ENCODE measurements at regions not wholly inside any gene's neighbourhood (a gene's known extent, or its start where the extent isn't known, plus 50 kb on each side); places are given as distances from the start of the nearest gene placed in this dataset.

DNA sequence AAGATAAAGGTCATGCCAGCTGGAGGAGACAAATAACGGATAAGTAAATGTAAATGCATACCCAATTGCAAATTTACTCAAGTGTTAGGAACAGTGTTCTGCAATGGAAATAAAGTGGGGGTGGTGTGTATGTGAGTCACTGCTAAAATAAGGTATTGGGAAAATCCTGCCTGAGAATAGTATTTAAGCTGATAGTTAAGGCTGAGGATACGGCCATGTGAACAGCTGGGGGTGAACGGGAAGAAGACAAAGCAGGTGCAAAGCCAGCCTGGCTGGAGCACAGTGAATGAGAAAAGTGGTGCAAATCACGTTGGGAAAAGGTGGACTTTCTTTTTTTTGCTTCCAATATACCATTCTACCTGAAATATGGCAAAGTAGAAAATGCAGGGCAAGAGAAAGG is 242.4 kb upstream of the SLC10A2 start:
- no peak for FAIRE-seq
- DNase-seq (ENCODE audit: low spot score in 2 of 2): no peak

DNA sequence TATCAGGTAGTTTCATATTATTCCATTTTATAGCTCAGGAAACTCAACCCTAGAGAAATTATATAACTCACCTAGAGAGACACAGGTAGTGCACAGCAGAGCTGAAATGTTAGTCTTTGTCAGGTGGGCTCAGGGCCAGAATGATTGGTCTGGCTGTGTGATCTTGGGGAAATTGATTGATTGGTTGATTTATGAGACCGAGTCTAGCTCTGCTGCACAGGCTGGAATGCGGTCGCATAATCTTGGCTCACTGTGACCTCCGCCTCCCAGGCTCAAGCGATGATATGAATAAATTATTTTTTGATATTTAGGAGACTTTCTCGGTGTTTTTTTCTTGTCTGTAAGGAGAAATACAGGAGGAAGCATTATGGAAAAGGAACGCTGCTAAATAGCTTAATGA is 239.9 kb upstream of the SLC10A2 start:
- no peak for FAIRE-seq
- no peak for DNase-seq (ENCODE audit: low spot score in 2 of 2)

- FAIRE-seq: no peak
- DNase-seq (ENCODE audit: low spot score in 2 of 2): no peak
Observed at GRCh38 chr13:103303078-103303651, 236.9 kb upstream of the SLC10A2 start.

- FAIRE-seq: no peak
- no peak for DNase-seq (ENCODE audit: low spot score in 2 of 2)
Observed at GRCh38 chr13:103302676-103303075, 236.5 kb upstream of the SLC10A2 start.

DNA sequence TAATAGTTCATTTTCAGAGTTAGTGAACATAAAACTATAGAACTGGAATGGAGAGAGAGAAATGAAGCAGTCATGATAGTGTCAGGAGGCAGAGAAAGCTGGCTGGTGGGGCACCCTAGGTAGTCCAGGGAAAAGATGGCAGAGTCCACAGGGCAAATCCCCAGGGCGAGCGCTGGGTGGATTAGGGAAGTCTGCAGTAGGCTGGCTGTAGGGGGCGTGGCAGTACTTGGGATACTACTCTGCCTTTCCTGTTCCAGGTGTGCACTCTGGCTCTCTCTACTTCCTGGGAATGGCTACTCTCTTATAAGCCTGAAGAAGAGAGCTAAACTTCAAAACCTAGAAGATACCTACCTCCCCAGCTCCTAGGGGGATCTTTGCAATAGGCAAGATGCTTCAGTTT is 232.9 kb upstream of the SLC10A2 start:
- no peak for DNase-seq (ENCODE audit: low spot score in 2 of 2)
- FAIRE-seq: no peak

DNA sequence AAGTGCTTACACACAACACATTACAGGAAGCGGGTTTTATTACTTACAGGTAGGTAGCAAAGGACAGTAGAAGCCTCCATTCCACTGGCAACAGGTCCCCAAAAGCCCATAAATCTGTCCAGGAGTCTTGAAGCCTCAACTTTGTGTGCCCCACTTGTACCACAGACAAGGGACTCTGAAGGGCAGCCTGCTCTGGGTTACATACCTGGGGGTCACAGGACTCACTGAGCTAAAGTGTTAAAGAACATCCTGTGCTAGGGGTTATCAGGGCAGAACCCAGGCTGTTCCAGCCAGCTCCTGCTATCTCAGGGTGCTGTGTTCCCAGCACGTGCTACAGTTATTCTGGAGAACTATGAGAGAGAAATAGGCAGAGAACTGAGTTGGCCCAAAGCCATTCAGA is 230.9 kb upstream of the SLC10A2 start:
- DNase-seq (ENCODE audit: low spot score in 2 of 2) (no peak), FAIRE-seq (no peak)

DNA sequence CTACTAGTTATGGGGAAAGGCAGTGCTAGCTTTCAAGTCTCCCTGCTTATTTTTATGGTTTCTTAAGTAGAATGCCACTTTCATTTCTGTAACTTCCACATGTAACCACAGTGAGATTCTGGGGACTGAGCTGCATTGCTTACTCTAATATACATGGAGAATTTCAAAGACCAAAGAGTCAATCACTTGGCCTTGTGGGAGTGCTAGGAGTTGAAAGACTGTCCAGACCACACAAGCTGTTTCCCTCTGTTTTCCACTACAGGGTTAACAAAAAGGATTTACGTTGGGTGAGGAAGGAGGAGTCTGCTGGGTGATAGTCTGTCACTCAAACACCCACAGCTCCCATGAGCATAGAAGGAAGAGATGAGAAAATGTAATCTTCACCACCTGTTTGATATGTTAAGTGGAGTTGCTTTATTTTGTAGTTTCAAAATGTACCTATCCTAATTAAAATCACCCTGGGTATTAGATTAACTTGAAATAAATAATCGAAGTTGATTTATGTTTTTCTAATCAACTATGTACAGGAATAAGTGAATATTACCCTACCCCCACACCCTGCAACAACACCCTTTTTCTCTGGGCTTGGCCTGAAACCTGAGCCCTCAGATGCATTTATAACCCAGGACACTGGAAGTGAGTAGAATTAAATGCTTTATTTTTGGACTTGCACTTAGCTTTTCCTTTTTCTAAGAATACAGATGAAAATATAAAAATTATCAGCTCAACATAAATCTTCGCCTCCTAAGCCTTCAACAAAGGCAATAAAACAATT is 225.8 kb upstream of the SLC10A2 start:
- no peak for DNase-seq (ENCODE audit: low spot score in 2 of 2)

GRCh38 chr13:103291226-103291625 is 225.0 kb upstream of the SLC10A2 start:
- FAIRE-seq (no peak), DNase-seq (ENCODE audit: low spot score in 2 of 2) (no peak)

More for the DNA sequence above, 225.8 kb upstream of the SLC10A2 start:
- no peak for FAIRE-seq

- no peak for FAIRE-seq
- no peak for DNase-seq (ENCODE audit: low spot score in 2 of 2)
Observed at GRCh38 chr13:103289681-103290080, 223.5 kb upstream of the SLC10A2 start.

GRCh38 chr13:103288114-103288513 is 221.9 kb upstream of the SLC10A2 start:
- FAIRE-seq: no peak
- no peak for DNase-seq (ENCODE audit: low spot score in 2 of 2)

GRCh38 chr13:103287659-103288058 is 221.4 kb upstream of the SLC10A2 start:
- DNase-seq (ENCODE audit: low spot score in 2 of 2): no peak
- FAIRE-seq: no peak

- no peak for DNase-seq (ENCODE audit: low spot score in 2 of 2)
- FAIRE-seq: no peak
Observed at GRCh38 chr13:103284466-103284865, 218.2 kb upstream of the SLC10A2 start.

DNA sequence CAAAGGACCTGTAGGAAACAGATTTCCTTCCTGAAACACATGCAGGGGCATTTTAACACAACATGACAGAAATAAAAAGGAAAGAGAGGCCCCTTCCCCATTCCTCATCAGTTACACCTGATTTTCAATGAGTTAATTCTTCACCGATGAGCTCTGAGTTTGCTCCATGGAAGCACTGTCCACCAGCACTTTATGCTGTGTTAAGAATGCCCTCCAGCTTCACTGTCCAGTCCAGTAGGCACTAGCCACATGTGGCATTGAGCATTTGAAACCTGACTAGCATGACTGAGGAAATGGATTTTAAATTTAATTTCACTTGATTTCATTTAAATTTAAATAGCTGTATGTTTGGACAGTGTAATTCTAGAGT is 217.2 kb upstream of the SLC10A2 start:
- FAIRE-seq: no peak

DNA sequence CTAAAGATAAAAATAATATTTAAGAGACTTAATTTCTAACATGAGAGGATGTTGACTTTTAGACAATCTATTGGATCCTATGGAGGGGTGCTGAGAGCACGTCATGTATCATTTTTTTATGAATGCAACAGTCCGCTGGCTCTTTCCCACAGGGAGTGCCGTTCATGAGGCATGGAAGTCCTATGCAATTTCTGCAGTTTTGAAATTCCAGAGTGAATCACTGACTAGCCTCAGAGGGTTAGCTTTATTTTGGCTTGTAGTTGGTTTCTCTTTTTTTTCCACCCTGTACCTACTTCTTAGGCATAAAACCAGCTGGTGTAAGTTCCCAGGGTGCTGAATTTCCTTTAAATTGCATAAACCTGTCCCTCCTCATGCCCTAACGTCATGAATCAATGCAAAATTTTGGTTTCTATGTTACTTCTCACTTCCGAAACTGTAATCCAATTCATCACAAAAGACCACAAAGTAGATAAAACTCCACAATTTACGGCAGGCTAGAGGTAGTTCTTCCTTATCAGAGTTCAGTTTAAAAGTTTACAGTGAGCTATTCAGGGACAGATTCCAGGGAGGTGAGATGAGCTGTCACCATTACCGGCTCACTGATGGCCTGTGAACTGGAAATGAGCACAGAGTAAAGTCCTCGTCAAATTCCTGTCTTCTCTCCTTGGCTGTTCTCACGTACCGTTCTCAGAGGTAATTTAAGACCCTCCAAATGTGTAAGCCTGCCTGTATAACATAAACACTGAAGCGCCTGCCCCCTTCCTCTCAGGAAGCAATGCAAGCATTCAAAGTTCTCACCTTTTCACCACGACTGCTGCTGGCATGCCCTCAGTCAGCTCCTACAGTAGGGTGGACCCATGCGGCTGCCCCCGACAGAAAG is 216.6 kb upstream of the SLC10A2 start:
- FAIRE-seq (no peak), DNase-seq (ENCODE audit: low spot score in 2 of 2) (no peak)

More for the DNA sequence above, 217.2 kb upstream of the SLC10A2 start:
- no peak for DNase-seq (ENCODE audit: low spot score in 2 of 2)

DNA sequence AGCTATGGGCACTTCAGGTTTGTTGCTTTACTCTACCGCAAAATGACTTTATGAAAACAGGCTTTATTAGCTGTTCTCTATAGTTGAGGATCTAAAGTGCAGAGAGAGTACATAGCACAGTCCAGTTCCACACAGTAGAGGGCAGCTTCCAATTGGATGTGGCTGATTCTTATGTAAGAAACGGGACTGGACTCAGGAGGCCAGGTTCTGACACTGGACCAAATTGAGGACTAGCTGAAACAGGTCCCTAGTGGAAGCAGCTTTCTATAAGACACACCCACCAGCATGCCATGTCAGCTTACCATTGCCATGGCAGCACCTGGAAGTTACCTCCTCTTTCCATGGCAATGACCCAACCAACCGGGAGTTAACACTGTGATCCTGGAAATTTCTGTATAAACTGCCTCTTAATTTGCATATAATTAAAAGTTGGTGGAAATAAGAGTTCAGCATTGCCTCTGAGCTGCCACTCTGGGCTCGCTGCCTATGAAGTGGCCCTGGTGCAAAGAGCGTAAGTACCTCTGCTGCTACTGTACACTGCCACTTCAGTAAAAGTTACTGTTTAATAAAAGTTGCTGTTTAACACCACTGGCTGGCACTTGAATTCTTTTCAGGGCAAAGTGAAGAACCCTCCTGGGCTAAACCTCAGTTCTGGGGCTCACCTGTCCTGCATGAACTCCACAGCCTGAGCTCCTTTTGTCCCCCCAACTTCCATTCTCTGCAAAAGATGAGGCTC is 211.9 kb upstream of the SLC10A2 start:
- FAIRE-seq (no peak), DNase-seq (ENCODE audit: low spot score in 2 of 2) (no peak)

- FAIRE-seq (no peak), DNase-seq (ENCODE audit: low spot score in 2 of 2) (no peak)
Observed at GRCh38 chr13:103276775-103277498, 210.7 kb upstream of the SLC10A2 start.

GRCh38 chr13:103275722-103276121 is 209.5 kb upstream of the SLC10A2 start:
- FAIRE-seq (no peak), DNase-seq (ENCODE audit: low spot score in 2 of 2) (no peak)

DNA sequence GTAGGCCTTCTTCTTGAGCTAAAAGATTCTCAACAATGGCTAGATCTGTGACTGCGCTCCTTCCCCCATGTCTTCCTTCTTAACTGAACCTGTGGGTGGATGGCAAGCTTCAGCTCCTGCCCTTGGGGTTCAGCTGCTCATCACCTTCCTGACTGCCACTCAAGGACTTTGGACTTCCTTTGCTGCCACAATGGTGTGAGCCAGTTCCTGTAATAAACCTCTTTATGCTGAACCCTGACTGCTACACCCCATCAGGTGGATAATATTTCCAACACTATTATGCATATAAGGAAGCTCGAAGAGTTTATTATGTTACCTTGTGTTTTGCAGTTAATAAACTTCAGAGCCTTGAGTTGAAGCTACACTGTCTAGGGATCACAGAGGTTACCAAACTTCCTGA is 208.9 kb upstream of the SLC10A2 start:
- DNase-seq (ENCODE audit: low spot score in 2 of 2): no peak
- FAIRE-seq: no peak

GRCh38 chr13:103273825-103274224 is 207.6 kb upstream of the SLC10A2 start:
- DNase-seq (ENCODE audit: low spot score in 2 of 2): no peak
- FAIRE-seq: no peak

GRCh38 chr13:103272770-103273169 is 206.6 kb upstream of the SLC10A2 start:
- DNase-seq (ENCODE audit: low spot score in 2 of 2): no peak
- FAIRE-seq: no peak

Data from frontal cortex (tissue), 3 donors.